ENCODE measurements at regions not wholly inside any gene's neighbourhood (a gene's known extent, or its start where the extent isn't known, plus 50 kb on each side); places are given as distances from the start of the nearest gene placed in this dataset.
"Not testable (repeated sequence)": the region's sequence is repeated elsewhere in the genome, so short reads cannot be mapped to it uniquely, and the experiment has no call there.

DNA sequence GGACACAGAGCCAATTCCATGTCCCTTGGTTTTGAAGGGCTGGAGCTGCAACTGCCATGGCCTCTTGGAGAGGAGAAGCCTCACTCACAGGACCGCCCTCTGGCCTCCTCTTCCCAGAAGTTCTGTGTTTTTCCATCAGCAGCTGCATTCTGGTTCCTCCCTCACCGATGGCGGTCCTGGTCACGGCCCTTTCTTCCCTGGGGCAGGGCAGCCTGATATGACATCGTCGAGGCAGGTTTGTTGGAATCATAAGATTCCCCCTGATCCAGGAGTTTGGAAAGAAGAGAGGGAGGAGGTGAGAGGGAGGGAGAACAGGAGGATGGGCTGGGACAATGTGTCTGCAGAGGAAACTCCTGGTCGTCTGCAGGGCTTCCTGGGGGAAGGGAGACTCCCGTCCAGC is 82.7 kb upstream of the PDZD8 start:
- no peak for DNase-seq

DNA sequence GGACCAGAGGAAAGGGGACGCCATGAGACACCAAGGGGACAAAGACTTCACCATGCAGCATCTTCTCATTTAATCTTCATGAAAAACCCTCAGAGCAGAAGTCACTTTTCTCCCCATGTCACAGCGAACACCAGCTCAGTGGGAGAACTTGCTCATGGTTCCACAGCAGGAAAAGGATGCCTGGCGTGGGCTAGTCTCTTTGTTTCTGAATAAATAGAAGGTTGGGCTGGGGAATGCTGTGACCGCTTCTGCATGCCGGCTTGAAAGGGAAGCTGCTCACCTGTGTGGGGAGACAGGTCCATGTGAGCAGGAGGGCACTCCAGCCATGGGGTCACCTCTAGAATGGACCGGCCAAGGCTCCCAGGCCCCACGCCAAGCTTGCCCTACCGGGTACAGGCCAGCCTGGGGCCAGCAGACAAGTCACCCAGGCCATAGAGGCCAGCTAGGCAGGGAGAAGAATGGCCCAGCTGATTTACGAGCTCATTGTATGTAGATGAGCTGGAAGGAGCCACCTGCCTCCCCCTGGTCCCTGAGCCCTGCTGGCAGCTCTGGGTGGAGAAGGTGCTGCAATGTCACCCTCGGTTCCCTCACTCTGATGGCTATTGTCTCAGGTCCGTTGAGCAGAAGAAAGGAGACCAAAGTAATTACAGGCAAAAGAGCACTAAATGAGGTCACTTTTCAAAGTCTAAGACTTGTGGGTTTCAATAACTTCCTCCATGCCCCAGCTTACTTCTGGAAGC is 82.0 kb upstream of the PDZD8 start:
- no peak for DNase-seq

DNA sequence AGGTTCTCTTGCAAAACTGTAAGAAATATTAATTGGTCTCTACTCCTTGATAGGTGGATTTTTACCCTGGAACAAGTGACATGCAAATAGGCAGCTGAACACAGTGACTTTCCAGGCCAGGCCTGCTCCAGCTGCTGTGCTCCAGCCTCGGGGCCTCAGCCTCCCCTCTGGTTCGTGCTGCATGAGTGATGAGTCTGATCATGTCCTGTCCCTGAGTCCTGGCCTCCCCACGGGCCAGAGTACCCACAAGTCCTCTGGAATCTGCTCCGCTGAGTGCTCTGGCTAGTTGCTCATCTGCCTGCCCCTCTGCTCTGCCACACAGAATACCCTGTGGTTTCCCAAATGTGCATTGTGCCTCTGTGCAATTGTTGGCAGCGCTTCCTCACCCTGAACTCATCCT is 80.1 kb upstream of the PDZD8 start:
- no peak for DNase-seq

DNA sequence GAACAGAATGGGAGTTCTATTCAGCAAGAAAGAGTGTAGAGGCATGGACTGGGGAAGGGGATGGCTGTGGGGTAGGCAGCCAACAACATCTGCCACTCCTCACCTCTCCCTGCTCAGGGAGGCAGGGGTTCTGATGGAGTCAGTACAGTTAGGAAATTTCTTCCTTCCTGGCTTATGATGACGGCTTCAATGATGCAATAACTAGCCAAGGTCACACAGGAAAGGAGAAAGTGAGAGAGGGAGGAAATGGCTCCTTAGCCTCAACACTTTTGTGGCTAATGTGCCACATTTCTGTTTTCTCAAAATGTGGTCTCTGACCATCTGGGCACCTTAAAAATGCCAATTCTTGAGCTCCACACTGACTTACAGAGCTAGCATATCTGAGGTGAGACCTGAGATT is 79.3 kb upstream of the PDZD8 start:
- no peak for DNase-seq

DNA sequence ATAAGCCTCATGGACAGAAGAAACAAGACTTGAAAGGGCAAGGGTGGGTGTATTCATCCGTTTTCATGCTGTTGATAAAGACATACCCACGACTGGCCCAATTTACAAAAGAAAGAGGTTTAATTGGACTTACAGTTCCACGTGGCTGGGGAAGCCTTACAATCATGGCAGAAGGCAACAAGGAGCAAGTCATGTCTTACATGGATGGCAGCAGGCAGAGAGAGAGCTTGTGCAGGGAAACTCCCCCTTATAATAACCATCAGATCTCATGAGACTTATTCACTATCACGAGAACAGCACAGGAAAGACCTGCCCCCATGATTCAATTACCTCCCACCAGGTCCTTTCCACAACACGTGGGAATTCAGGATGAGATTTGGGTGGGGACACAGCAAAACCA is 78.2 kb upstream of the PDZD8 start:
- not testable (repeated sequence) for DNase-seq

DNA sequence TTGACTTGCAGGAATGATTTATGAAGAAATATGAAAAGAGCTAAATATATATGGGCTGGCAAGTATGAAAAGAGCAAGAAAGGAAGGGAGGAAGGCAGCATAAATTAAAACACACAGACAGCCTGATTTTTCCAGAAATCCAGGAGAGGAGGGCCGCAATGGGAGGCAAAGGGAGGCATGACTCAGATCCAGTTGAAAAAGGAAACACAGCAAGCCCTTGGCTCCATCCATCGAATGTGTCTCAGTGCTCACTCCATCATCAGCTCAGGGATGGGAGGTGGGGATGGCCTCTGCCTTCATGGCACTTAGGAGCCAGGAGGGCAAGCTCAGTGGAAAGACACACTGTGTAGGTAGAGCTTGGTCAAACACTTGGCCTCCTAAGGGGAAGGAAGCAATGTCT is 75.7 kb upstream of the PDZD8 start:
- no peak for DNase-seq

DNA sequence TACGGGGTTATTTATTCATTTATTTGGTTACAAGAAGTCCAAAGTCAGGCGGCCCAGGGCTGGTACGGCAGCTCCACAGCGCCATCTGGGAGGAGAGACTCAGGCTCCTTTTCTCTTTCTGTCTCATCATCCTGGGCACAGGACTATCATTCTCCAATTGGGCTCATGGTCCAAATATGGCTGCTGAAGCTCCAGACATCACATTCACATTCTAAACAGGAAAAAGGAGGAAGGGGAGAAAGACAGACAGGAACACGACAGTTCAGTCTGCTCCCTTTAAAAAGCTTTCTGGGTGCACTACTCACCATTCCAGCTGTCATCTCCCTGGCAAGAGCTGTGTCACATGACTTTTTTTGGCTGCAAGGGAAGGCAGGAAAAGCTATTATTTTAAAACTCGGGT is 74.4 kb upstream of the PDZD8 start:
- no peak for DNase-seq

DNA sequence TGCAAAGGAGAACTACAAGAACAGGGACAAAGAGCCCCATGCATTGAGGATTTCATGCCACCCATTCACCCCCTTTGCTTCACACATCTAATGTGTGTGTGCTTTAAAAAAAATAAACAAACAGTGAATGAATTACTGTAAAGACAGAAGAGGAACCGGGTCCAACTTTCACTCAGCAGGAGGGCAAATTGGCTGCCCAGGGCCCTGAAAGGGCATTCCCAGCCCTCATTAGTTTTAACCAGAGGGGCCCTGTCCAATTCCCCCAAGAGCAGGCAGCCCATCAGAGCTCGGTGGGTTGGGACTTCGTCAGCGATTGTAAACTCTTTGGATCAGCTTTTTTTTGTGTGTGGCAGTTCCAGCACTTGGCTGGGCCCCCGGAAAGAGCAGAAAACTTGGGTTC is 73.6 kb upstream of the PDZD8 start:
- DNase-seq, result peak in 45 of 58 donors; percentile 10 to 87 (median 50)

DNA sequence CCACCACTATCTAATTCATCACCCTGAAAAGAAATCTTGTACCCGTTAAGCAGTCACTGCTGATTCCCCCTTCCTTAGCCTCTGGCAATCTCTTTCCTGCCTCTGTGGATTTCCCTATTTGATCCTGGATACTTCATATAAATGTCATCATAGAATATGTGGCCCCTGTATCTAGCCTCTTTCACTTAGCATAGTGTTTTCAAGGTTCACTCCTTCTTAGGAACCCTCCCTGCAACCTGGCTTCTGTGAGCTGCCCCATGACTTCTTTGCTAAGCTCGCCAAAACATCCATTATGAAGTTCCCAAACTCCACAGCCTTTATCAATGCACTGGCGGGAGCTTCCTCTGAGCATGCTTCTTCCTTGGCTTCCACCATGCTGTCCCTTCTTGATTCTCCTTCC is 70.8 kb upstream of the PDZD8 start:
- no peak for DNase-seq

DNA sequence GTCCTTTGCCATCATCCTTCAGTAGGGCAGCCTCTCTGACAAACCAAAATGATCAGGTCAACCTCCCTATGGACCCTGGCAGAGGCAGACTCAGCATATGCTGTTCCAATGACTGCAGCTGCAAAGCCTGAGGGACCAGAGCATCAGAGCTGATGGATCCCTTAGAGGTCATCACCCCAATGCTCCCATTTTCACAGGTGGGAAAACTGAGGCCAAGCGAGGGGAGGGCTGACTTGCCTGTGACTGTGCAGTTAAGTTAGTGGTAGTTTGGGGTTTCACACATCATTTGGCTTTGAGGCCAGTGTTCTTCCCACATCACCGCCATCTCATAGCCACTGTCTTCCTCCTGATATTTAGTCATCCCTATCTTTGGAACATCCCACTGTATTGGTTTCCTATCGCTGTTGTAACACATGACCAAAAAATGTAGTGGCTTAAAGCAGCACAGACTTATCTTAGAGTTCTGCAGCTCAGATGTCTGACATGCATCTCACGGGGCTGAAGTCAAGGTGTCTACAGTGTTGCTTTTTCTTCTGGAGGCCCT is 69.3 kb upstream of the PDZD8 start:
- no peak for DNase-seq

DNA sequence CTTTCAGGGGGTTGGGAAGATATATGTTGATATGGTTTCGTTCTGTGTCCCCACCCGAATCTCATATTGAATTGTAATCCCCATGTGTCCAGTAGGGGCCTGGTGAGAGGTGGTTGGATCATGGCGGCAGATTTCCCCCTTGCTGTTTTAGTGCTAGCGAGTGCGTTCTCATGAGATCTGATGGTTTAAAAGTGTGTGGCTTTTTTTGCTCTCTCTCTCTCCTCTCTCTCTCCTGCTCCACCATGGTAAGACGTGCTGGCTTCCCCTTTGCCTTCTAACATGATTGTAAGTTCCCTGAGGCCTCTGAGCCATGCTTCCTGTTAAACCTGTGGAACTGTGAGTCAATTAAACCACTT is 68.4 kb upstream of the PDZD8 start:
- no peak for DNase-seq

DNA sequence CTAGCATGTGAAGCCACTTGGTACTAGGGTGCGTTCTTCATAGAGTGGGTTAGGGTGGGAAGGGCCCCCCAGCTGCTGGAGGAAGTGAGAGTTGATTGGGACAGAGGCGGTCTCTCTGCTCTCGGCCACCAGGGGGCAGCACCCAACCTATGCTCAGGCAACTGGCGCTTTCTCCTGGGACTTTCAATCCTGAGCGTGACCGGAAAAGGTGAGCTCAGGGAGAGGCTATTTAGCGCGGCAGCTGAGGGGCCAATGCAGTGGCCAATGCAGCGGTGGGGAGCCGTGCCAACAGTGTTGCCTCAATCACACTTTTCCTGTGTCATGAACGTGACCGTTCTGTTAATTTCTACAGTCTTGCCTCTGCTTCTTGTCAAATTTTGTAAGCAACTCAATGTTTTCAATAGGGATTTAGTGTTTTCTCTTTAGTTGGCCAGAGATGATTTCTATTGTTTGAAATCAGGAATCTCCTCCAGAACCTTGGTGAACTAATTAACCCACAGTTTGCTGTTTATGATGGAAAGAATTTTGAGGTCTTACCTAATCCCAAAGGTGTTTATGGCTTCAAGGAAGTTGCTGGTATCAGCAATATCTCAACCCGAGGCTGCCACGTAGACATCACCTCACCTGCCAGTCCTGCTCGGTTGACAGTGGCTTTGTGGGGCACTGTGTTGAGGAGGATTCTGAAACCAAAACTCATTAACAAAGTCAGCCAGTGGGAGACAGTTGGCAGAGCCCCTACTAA is 67.9 kb upstream of the PDZD8 start:
- DNase-seq, result peak in 55 of 58 donors; percentile 7 to 87 (median 46)

DNA sequence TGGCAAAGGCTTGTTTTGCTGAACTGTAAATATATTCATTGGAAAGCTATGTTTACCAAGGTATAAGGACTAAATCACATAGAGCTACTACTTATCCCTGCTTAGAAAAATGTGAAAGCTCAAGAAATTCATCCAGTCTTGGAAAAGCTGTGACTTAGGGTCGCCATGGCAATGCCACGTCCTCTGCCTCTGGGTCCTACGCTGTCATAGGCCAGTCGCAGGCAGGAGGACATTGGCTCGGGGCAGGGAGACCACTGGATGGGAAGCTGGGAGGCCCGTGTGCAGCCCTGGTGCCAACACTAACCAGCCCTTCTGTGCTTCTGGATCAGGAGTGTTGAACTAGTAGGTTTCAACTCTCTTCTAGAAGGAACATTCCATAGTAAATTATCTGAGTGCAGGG is 67.3 kb upstream of the PDZD8 start:
- peak in 2 of 58 donors; percentile 23 to 25 for DNase-seq

DNA sequence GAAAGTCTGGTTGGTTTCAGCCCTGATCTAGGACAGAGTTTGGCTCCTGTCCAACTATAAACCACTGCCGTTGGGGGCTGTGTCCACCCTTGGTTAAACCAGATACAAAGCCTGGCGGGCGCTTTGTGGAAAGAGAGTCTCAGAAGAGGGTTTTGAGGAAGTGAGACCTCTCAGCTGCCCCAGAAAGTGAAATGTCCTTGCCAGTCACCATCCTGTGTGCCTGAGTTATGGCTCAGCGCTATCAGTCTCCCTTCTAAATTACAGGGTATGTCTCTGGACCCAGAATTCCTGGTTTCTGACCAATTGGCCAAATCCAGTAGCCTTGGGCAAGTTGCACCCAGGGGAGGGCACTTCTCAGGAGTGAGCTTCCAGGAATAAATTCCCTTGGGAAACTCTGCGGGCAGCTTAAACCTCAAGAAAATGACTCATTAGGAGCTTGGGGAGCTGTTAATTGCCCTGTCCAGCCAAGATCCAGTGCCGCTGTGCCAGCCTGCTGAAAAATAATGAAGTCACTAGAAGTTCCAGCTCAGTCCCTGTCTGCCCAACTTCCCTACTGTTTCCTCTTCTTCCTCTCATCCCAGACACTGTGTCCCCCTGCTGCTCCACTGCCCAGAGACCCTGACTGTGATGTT is 66.7 kb upstream of the PDZD8 start:
- DNase-seq, result peak in 30 of 58 donors; percentile 2 to 70 (median 18)

DNA sequence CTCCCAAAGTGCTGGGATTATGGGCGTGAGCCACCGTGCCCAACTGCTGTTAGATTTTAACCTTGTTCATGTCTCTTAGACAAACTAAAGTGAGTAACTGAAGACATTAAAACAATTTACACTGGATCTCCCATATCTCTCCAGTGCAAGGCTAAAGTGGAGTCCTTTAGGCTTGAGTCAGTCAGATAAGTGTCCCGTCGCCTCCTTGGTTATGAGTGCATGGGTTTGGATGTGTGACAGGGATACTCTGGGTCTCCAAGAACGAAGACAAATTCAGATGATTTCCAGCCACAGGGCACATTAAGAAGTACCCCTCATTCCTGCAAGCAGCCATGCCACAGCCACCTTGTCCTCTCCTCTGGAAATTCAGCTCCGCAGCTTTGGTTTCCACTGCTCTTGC is 66.1 kb upstream of the PDZD8 start:
- DNase-seq, result no peak

DNA sequence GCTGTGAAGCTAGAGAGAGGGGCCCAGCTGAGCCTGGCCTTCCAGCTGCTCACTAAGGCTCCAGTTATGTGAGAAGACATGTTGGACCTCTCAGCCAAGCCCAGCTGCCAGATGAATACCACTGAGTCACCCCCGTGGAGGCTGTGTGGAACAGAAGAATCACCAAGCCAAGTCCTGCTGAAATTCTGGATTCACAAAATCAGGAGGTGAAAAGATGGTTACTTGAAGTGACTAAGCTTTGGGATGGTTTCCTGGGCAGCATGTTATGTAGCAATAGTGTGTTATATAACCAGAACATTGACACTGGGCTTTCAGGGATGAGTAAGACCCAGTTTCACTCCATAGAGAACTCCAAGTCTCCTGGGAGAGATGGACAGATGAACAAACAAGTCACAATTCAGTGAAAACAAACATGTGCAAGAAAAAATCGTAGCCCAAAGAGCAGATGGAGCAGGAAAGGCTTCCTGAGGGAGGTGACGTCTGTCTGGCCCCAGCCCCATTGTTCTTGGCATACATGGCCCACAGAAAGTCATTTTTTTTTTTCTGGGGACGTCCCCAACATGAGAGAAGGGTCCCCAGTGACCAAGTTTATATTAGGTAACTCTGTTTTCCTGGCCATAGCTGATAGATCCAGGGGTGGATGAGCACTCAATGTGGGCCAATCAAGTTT is 64.1 kb upstream of the PDZD8 start:
- peak in 21 of 58 donors; percentile 2 to 59 (median 22) for DNase-seq

DNA sequence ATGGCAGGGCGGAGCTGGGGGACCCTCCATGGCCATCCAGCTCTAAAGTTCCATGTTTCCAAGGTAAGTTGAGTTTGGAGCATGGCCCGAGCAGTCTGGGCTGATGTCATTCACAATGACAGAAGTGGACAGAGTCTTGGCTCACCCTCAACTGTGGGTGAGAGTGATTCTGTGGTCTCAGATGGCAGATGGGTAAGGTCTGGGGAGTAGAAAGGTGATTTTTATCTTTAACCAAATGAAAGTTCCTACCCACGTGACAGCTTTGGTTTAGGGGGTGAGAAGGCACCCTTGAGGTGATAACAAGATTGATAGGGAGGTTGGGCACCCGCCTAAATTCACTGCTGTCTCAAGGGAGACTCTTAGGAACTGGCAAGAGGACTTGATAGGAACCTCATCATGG is 57.6 kb upstream of the PDZD8 start:
- no peak for DNase-seq

DNA sequence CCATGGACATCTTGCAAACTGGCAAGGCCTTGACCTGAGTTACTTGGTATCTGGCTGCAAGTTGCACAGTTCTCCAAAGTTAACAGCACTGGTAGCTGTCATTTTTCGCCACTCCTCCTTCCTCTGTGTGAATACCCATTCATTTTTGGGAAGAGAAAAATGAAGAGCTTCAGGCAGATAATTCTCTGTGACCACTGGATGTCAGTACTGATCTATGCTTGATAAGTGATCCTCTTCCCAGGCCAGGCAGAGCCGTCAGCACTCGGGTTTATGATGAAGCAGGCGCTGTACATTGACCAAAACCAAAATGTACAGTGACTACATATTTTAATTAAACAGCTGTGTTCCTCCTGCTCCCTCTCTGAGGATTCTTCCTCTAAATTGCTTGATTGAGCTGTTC is 55.9 kb upstream of the PDZD8 start:
- DNase-seq, result peak in 13 of 58 donors; percentile 3 to 46 (median 5)

DNA sequence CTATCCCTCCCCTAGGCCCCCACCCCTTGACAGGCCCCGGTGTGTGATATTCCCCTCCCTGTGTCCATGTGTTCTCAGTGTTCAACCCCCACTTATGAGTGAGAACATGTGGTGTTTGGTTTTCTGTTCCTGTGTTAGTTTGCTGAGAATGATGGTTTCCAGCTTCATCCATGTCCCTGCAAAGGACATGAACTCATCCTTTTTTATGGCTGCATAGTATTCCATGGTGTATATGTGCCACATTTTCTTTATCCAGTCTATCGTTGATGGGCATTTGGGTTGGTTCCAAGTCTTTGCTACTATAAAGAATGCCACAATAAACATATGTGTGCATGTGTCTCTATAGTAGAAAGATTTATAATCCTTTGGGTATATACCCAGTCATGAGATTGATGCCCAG is 55.3 kb upstream of the PDZD8 start:
- DNase-seq, result not testable (repeated sequence)

DNA sequence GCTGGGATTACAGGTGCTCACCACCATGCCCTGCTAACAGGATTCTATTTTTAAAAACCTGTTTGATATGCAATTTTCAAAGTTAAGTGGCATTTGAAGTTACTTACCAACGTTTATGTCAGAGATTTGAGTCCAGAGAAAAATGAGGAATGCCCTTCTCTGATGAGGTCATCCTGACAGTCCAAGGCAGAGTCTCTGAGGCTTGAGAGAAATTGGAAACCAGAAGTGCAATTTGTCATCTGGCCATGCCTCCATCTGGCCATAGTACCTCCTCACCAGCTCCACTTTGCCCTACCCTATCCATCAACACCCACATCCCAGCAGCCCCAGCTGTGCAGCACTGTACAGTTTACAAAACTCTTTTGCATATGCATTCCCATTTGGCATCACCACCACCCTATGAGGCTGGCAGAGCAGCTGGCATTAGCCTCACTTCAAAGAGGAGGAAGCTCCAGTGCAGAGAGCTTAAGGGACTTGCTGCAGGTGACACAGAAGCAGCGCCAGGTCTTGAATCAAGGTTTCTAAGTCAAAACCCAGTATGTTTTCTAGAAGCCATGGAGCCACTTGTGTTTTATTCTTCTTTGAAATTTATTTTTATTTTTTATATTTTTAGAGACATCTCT is 54.5 kb upstream of the PDZD8 start:
- DNase-seq, result no peak

DNA sequence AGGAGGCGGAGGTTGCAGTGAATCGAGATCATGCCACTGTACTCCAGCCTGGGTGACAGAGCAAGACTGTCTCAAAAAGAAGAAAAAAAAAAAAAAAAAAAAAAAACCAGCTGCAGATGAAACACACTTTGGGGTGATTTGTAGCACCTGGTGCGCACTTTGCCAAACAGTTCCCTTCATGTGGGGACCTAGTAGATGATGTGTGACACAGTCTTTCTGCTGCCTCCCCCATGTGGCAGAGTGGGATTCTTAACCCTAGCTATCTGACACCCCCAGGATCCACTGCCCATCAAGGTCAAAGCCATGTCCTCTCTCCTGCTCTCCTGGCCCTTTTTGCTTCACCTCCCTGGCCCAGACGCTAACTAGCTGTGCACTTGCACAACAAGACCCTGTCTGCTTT is 52.1 kb upstream of the PDZD8 start:
- DNase-seq, result no peak
